GM18858 (cell line): ENCODE measurements at regions not wholly inside any gene's neighbourhood (a gene's known extent, or its start where the extent isn't known, plus 50 kb on each side); places are given as distances from the start of the nearest gene placed in this dataset.

Experiments used
- ATAC-seq: cut with Tn5 transposase; IDR thresholded peaks from one replicate; pipeline ENCODE4 v1.9.1; 2021; ENCODE audit not compliant: unreplicated experiment

DNA sequence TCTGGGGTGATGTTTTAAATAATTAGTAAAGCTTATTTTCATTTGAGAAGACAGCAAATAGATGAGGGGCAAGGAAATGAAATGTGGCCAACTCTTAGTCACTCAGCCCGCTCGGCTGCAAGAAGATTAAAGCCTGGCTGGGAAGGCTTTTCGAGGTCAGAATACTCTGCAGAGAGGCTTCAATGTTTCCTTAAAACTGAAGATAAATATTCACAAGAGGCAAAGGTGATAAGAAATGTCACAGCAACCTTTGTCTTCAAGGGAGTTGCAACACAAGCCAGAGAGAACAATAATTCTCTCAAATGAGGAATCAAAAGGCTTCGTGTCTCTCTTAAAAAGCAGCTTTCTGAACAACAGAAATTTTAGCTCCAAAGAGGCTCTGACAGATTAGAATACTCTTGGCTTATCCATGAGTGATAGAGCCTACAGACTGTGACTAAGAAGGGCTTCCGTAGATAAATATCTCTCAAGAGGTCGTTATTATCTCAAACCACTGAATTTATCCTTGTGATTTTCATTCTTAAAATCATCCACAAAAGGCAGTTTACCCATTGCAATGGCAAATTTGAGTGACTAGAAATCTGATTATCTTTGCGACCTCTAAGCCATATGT, 92.5 kb downstream of the KLF6 start:
- no peak for ATAC-seq

DNA sequence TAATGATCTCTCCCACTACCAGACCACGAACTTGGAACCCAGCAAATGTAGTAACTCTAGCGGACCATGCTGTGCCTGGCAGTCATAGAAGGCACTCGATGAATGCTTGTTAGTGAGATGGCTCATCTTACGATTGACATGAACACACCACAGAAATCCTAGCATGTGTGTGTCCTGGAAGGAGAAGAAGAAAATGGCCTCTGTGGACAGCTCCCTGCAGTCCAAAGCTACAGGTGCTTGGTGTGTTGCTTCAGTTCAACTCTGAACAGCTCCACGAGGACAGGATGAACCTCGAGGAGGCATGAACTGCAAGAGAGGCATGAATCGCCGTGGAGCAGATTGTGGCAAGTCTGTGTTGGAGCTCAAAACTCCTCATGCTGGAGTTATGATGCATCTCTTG, 93.5 kb downstream of the KLF6 start:
- no peak for ATAC-seq

DNA sequence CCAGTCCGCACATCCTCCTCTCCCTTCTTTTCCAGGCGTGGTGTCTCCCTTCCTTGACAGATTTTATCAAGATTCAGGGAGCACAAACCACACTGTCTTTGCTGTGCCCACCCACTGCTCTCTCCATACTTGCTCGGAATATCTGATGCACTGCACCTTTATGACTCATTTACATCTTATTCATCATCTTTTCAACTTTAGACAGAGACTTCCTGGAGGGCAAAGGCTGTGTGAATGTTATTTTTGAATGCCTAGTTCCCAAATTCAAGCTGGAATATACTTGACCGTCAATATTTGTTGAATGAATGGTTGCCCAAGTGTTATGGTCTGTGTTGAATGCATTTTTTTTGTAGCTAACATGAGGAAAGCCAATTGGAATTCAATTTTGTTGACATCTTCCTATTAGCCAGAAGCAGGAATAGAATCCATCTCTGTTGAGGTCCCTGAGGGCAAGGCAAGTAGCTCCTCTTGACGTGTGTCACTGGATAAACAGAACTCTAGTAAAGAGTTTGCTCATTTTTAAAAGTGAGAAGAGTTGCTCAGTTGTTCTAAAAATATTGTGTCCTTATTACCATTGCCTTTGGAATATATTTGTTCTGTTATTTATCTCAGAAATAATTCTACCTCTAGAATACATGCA, 95.0 kb downstream of the KLF6 start:
- no peak for ATAC-seq

DNA sequence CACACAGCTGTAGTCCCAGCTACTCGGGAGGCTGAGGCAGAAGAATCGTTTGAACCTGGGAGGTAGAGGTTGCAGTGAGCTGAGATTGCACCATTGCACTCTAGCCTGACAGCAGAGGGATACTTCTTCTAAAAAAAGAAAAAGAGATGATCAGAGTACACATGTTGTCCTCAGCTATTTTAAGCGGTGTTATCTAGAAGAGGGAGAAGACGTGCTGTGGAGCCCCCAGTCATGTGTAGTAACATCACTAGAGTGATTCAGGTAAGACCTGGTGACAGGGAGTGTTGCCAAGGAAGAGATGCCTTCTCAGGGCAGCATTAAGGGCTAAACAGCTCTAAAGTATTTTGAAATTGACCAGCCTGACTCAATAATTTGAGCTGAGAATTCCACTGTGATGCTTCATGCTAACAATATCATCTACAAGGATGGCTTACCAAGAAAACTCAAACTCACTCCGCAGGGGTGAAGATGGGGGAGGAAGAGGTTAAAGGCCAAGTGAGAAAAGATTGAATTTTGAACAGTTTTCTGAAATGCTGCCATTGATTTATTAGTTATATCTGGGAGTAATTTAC, 97.4 kb downstream of the KLF6 start:
- ATAC-seq, result no peak

DNA sequence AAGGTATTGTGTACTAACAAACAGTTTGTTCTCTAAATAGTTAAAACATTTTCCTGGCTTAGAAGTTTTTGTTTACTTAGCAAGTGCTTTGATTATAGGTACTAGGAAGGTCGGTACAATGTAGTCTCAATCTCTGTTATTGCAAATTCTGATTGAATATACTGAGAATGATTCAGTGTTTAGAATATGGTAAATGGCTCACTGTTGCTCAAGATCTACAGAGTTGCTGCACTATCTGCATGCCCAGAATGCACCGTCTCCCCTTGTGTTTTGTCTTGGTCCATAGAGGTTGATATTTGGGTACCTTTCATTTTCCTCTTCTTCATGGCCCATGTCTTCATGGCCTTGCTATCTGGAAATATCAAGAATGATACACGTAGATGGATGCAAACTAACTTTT, 99.6 kb downstream of the KLF6 start:
- no peak for ATAC-seq

DNA sequence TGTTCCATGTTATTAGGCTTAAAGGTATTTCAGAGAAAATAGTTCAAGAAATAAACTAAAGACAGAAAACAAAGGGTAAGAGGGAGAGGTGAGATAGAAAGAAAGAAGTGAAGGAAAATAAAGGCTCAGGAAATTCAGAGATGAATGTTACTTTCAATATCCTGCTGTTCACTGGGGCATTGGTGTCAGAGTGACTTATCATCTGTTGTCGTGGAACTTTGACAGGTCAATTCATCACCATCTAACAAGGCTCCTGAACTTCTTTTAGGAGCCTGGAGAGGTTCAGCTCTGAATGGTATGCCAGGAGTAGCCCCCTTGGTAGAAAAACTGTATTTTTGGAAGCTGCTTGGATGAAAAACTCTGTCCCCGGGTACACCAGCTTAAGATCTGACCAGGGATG, 100.1 kb downstream of the KLF6 start:
- ATAC-seq, result no peak

DNA sequence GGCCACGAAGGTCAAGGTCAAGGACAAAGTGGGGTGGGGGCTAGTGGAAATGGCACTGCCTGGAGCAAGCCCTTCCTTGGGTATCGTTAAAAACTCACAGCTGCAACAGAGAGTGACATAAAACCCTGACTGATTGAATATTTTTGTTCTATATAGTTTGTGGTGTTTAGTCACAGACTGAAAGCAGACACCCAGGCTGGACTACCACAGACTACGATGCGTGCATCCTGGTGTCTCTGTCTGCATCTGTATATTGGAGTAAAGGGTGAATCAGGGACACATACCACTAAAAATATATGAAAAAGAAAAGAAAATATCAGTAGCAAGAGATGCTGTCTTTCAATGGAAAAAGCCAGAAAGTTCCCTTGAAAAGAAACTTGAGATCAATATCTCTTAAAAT, 101.4 kb downstream of the KLF6 start:
- ATAC-seq, result no peak

DNA sequence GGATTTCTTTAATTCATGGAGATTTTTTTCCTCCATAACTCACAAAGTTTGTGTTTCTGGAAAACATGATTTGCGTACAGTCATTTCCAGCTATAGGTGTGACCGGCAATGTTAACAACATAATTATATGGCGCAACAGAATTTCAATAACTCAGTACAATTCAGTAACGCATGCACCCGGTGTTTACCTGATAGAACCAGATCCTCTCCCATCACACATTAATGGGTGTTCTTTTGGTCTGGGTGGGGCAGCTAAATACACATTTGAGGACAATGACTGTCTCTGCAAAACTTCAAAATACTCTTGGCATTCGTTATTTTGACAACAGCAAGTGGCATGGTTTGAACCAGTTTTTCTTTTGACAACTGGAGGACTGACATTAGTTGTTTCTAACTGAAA, 102.3 kb downstream of the KLF6 start:
- no peak for ATAC-seq

DNA sequence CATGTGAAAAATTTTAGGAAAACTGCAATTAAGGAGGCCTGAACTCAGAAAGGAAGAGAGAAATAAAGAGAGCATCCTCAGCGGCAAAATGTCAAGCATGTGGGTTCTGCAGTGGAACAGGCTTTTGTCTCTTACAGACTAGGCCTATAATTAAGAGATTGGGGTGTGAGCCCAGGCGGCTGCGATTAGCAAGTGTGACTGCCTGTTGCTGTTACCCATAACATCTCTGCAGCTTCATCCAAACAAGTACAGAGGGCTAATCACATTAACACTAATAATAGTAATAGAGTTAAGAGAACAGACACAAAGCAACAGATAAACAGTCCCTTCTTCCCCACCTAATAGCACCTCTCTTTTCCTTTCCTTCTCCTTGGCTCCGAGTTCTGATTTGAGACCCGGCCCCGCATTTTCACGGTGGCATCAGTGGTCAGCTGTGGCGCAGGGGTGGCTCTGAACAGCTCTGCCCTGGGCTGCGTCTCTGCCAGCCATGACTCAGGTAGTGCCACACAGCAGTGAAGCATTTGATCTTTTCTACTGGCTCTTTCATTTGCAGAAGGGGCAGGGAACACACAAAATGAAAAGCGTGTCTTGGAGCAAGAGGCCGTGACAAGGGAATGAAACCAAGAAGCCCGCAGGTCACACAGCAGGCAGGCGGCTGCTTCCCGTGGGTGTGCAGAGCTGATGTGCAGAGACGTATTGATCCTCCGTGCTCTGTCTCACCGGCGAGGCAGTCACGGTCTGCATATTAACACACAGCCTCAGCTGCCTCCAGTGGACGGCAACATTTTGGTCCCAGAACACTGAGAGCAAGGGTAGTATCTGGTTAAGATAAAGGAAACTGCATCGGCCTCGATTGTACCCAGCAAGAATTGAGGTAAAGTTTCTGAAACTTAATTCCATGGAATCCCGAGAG, 103.1 kb downstream of the KLF6 start:
- ATAC-seq, result no peak

DNA sequence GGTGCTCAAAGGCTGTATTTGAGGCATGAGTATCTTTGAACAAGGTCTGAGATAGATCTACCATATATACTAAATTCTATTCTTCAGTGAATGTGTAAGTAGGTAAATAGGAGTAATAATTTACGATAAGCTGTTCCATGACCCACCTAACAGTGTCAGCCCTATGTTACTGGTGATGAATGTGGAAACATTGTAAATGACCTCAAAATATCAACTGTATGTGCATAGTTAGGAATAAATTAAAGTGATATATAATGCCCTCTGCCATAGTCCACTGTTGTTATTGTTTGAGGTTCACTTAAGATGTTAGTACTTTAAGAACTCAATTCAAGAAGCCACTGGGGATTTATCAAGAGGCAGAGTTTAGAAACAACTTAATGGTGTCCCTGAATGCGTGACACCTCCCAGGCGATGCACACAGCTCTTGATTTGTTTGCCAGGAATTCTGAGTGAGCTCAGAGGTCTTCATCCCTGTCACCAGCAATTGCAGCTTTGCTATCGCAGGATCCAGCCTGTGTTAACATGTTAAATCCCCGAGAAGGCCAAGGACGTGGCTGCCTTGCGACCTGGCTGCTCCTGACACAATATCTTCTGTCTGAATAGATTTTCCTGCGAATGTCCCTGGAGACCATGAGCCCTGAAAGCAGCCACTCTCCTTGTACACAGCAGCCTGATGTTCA, 104.9 kb downstream of the KLF6 start:
- no peak for ATAC-seq

DNA sequence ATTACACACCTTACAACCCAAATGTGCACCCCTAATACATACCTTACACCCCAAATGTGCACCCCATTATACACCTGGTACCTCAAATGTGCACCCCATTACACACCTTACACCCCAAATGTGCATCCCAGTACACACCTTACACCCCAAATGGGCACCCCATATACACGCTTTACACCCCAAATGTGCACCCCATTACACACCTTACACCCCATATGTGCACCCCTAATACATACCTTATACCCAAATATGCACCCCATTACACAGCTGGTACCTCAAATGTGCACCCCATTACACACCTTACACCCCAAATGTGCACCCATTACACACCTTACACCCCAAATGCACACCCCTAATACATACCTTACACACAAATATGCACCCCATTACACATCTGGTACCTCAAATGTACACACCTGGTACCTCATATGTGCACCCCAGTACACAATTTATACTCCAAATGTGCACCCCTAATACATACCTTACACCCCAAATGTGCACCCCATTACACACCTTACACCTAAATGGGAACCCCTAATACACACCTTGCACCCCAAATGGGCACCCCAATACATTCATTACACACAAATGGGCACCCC, 106.3 kb downstream of the KLF6 start:
- no peak for ATAC-seq

DNA sequence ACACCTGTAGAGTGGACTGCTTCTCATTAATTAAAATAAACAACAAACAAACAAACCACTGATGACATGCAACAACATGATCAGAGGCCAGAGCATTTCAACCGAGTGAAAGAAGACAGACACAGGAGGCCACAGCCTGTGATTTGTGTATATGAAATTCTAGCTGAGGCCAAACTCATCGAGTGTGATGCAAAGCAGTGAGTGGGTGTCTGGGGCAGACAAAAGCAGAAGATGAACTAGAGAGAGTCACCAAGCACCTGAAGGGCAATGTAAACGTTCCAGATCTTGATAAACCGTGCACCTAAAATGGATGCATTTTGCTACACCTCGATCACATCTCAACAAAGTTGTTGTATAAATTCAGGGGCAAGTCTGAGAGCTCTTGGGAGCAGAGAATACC, 108.4 kb downstream of the KLF6 start:
- no peak for ATAC-seq

DNA sequence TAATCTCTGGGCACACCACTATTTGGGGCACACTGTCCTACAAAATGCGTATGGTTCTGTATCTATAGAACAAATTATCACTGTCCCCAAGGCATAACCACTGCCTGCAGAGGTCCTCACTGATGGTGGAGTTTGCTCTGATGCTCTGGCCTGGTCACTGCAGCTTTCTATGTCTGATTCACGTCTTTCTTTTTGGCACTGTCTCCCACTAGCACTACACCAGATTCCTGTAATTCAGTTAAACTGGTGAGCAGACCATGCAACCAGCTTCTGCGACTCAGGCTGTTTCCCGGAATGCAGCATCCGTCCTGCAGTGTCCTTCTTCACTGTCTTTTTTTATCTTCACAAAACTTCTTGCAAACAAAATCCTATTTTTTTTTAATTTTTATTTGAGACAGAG, 112.8 kb downstream of the KLF6 start:
- ATAC-seq, result no peak

DNA sequence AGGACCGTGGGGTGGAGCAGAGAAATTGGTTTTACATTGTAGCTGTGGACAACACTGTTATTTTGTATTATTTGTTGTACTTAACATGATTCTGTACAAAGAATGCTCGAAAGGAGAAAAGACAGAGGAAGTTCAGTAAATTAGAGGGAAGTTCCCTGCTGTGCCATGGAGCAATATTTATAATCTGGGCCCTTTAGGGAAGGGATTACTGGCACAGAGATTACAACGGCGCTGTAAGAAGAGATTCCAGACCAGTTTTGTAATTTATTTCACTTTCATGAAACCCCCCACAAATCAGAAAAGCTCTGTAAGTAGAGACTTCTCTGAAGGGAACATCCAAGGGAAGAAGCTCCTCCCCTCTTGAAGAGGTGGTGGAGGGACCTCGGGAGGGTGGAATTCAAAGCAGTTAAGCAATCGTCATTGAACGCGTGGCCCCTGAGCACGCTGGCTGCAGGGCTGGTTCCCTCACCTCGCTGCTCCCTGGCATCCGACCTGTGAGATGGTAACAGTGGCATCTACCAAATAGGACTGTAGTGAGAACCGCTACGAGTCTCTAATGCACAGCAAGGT, 113.5 kb downstream of the KLF6 start:
- ATAC-seq, result no peak

DNA sequence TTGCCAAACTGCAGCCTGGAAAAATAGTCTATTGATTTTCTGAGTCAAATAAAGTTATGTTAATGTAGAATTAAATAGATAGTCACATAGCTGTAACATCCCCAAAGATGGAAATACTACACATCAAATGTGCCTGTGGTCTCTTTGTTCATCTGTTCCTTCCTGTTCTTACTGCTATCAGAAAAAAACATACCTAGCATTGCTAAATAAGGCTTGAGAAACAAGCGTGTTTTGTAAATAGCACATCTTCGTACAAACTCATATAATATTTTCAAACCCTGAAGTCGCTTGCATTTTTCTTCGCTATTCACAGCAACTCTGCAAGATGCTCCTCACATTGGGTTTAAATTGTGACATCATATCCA, 116.1 kb downstream of the KLF6 start:
- no peak for ATAC-seq

DNA sequence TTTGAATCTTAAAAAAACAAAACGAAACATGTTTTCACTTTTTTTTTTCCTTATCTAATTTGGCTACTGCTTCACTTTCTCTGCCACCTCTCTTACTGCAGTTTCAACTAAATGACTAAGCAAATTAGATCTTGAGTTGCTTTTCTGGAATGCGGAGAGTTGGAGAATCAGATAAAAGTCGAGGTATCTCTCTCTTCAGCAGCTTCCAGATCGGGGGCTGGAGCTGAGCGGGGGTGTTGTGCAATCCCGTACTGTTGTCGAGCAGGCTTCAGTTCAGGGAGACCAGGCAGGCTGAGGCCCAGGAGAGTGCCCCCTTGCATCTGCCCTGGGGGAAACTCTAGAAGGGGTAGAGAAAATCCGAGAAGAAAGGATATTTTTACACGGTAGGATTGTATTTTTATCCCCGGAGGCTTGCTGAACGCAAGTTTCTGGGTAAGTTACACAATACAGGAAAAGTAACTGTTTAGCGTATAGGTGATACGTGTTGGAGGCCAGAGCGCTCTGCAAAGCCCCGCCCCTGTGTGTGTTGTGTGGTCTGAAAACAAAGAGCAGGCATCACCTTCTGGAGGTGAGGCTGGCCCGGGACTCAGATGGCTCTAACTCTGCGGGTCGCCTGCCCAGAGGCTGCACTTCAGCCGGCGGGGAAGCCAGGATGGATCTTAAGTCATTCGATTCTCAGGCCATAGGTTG, 116.6 kb downstream of the KLF6 start:
- no peak for ATAC-seq

DNA sequence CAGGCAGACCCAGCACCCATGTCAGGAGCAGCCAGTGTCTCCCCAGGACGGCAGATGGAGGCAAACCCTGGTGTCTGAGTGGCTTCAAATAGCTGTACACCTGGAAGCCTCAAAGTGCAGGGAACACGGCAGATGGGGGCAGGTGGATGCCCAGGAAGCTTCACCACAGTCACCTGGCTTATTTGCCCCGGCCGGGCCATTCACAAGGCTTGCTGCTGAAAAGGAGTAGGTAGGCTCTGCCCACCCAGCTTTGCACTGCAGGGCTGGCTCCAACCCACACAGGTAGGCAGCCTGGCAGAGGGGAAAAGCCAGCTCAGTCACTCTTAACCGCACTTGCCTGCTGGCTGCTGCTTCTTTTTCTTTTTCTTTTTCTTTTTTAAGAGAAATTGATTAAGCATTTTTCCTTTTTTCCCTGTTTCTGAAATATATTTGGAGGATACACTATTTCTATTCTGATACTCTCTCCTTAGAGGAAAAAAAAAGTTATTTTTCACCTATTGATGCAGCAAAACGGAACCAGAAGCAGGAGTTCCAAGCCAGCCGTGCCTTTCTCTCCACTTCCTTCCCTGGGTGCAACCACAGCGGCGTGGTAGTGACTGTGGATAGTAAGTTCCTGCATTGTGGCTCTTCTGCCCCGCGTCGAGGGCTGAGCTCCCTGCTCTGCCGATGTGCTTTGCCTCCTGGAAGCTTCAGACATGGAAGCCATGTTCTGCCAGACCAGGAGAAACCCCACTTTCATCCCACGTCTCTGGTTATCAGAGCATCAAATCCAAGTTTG, 118.3 kb downstream of the KLF6 start:
- ATAC-seq, result no peak

DNA sequence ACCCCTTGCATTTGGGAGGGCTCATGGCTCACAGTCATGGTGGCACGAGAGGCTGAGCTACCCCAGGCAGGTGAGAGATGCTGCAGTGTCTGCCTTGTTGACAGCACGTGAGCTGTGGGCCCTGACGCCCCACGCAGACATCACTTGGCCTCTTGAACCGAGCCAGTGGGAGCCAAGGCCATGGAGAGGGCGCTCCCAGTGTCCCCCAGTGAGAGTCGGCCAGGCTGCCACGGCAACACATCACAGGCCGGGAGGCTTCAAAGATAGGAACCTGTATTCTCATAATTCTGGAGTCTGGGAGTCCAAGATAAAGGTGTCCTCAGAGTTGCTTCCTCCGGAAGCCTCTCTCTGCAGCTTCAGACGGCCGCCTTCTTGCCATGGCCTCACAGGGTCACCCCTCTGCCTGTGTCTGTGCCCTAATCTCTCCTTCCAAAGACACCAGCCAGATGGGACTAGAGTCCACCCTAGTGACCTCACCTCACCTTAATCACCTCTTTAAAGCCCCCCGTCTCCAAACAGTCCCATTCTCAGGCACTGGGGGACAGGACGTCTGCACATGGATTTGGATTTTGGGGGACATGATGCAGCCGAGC, 119.6 kb downstream of the KLF6 start:
- no peak for ATAC-seq

DNA sequence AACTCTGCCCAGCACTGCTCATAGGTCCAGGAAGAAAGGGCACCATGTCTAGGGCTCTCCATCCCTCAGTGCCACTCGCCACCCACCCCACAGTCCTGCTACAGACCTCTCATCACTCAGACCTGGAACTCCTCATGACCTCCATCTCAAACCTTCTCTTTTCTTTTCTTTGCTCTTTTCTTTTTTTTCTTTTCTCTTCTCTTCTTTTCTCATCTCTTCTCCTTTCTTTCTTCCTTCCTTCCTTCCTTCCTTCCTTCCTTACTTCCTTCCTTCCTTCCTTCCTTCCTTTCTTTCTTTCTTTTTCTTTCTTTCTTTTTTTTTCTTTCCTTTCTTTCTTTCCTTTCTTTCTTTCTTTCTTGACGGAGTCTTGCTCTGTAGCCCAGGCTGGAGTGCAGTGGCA, 122.2 kb downstream of the KLF6 start:
- no peak for ATAC-seq
